CD4-positive, alpha-beta T cell treated with Interleukin-6 at 100 ng/mL for 8 hours (primary cell): ENCODE measurements at regions not wholly inside any gene's neighbourhood (a gene's known extent, or its start where the extent isn't known, plus 50 kb on each side); places are given as distances from the start of the nearest gene placed in this dataset.
"Not testable (repeated sequence)": the region's sequence is repeated elsewhere in the genome, so short reads cannot be mapped to it uniquely, and the experiment has no call there.

Experiments used
- DNase-seq: peaks from one replicate; pipeline ENCODE4 v3.0.0-alpha.2; 2020; ENCODE audit warnings: mixed read lengths, low spot score

GRCh38 chr2:43149482-43150107, 76.8 kb downstream of the ZFP36L2 start:
- DNase-seq, result no peak

GRCh38 chr2:43146083-43146482, 80.3 kb downstream of the ZFP36L2 start:
- DNase-seq, result no peak

- DNase-seq, result no peak
Observed at GRCh38 chr2:43144263-43144662, 82.1 kb downstream of the ZFP36L2 start.

- no peak for DNase-seq
Observed at GRCh38 chr2:43143756-43144155, 82.7 kb downstream of the ZFP36L2 start.

- peak; percentile 64 for DNase-seq
Observed at GRCh38 chr2:43142921-43143438, 83.4 kb downstream of the ZFP36L2 start.

- DNase-seq, result not testable (repeated sequence)
Observed at GRCh38 chr2:43141636-43142151, 84.7 kb downstream of the ZFP36L2 start.

- peak; percentile 50 for DNase-seq
Observed at GRCh38 chr2:43139996-43140621, 86.3 kb downstream of the ZFP36L2 start.

- DNase-seq, result no peak
Observed at GRCh38 chr2:43139501-43139900, 86.9 kb downstream of the ZFP36L2 start.

- no peak for DNase-seq
Observed at GRCh38 chr2:43138441-43138840, 88.0 kb downstream of the ZFP36L2 start.

GRCh38 chr2:43136876-43137275, 89.5 kb downstream of the ZFP36L2 start:
- peak; percentile 93 for DNase-seq

GRCh38 chr2:43136011-43136799, 90.2 kb downstream of the ZFP36L2 start:
- no peak for DNase-seq

- no peak for DNase-seq
Observed at GRCh38 chr2:43135583-43135982, 90.8 kb downstream of the ZFP36L2 start.

- no peak for DNase-seq
Observed at GRCh38 chr2:43134571-43134889, 91.9 kb downstream of the ZFP36L2 start.

GRCh38 chr2:43133708-43134570, 92.5 kb downstream of the ZFP36L2 start:
- DNase-seq, result peak; percentile 85

GRCh38 chr2:43133336-43133707, 93.1 kb downstream of the ZFP36L2 start:
- no peak for DNase-seq

- DNase-seq, result no peak
Observed at GRCh38 chr2:43132683-43133301, 93.6 kb downstream of the ZFP36L2 start.

GRCh38 chr2:43131890-43132682, 94.3 kb downstream of the ZFP36L2 start:
- DNase-seq, result no peak

GRCh38 chr2:43131051-43131889, 95.1 kb downstream of the ZFP36L2 start:
- peak; percentile 91 for DNase-seq

- no peak for DNase-seq
Observed at GRCh38 chr2:43130548-43130875, 95.9 kb downstream of the ZFP36L2 start.
